GM12891 (cell line): ENCODE measurements at regions not wholly inside any gene's neighbourhood (a gene's known extent, or its start where the extent isn't known, plus 50 kb on each side); places are given as distances from the start of the nearest gene placed in this dataset.

Experiments used
- PAX5 ChIP-seq: IDR thresholded peaks from 2 replicates; pipeline ENCODE4 v1.6.1; 2011; ENCODE audit warnings: low read length, moderate library complexity, mild to moderate bottlenecking; ENCODE audit not compliant: insufficient read depth, severe bottlenecking
- POLR2A ChIP-seq: IDR thresholded peaks from 2 replicates; pipeline ENCODE4 v1.6.1; 2011; ENCODE audit warnings: low read depth, low read length, control low read depth
- POLR2AphosphoS5 ChIP-seq: IDR thresholded peaks from 2 replicates; pipeline ENCODE4 v1.6.1; 2011; ENCODE audit warnings: low read depth, low read length, control low read depth
- TAF1 ChIP-seq: IDR thresholded peaks from 2 replicates; pipeline ENCODE4 v1.6.1; 2011; ENCODE audit warnings: low read depth, low read length, control low read depth

GRCh38 chr18:76615065-76615733, 120.2 kb upstream of the ZNF516 start:
- TF ChIP-seq POLR2AphosphoS5 (no peak), POLR2A (no peak), PAX5 (no peak), TAF1 (no peak)
